ENCODE measurements at regions not wholly inside any gene's neighbourhood (a gene's known extent, or its start where the extent isn't known, plus 50 kb on each side); places are given as distances from the start of the nearest gene placed in this dataset.

DNA sequence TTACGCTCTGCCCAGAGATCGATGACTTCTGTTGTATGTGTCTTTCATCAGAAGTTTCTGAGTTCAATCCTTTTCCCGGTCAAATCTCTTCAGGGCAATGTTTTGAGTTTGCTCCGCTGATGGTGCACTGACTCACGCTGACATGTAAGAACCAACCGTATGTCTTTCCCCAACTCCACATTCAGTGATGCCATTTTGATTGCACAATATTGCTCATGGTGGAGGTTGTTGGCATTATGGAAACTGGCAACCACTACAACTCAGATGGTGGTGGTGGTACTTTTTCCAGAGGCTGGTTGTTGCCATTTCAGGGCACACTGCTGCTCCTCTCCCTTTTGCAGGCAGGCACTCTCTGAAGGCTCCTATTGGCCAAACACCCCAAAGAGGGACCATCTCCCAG is 751.5 kb downstream of the DCDC2C start:
- Mint-ChIP-seq H3K4me1 (ENCODE audit: low read depth) (peaks cover 4% of the 10 kb centered on the region), H3K27ac (ENCODE audit: unreplicated experiment) (no peak overlapping the region), H3K9me3 (ENCODE audit: low read depth) (peaks cover 2% of the 10 kb centered on the region), H3K4me3 (ENCODE audit: unreplicated experiment) (no peak overlapping the region), H3K36me3 (ENCODE audit: low read depth) (no peaks in the 10 kb centered on the region), H3K27me3 (ENCODE audit: low read depth) (no peaks in the 10 kb centered on the region)
- no peak for DNase-seq (ENCODE audit: low spot score)
- TF ChIP-seq, protein P1, sequence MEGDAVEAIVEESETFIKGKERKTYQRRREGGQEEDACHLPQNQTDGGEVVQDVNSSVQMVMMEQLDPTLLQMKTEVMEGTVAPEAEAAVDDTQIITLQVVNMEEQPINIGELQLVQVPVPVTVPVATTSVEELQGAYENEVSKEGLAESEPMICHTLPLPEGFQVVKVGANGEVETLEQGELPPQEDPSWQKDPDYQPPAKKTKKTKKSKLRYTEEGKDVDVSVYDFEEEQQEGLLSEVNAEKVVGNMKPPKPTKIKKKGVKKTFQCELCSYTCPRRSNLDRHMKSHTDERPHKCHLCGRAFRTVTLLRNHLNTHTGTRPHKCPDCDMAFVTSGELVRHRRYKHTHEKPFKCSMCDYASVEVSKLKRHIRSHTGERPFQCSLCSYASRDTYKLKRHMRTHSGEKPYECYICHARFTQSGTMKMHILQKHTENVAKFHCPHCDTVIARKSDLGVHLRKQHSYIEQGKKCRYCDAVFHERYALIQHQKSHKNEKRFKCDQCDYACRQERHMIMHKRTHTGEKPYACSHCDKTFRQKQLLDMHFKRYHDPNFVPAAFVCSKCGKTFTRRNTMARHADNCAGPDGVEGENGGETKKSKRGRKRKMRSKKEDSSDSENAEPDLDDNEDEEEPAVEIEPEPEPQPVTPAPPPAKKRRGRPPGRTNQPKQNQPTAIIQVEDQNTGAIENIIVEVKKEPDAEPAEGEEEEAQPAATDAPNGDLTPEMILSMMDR (IDR thresholded peaks at IDR 0.05), result no peak

DNA sequence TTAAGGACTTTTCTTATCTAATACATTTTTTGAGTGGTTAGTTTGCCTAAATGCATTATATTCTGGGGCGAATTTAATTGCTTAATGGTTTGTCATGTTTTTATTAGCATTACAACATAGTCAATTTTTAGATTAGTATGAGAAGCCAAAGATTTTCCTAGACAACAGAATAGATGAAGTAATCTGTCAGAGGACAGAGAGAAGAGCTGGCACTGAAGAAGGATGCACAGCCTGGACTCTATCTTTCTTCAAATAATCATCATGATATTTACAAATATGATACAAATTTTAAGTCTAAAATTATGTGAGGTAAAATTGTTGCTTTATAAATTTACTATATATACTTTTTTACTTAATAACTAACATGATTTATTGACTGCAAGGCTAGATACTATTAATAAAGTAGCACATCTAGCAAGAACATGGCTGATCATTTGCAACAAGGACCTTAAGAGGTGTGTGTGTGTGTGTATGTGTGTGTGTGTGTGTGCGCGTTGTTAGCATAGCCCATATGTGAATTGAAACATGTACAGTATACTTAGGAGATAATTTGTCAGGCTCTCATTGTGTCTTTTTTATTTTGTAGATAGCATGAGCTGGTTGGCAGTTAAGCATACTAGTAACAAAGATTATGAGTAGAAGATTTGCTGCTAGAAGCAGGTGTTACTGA is 752.2 kb downstream of the DCDC2C start:
- Mint-ChIP-seq H3K4me1 (ENCODE audit: low read depth) (peaks cover 4% of the 10 kb centered on the region), H3K27me3 (ENCODE audit: low read depth) (no peaks in the 10 kb centered on the region), H3K27ac (ENCODE audit: unreplicated experiment) (no peak overlapping the region), H3K9me3 (ENCODE audit: low read depth) (peaks cover 2% of the 10 kb centered on the region), H3K4me3 (ENCODE audit: unreplicated experiment) (no peak overlapping the region), H3K36me3 (ENCODE audit: low read depth) (no peaks in the 10 kb centered on the region)
- TF ChIP-seq, protein P1 (IDR thresholded peaks at IDR 0.05), result no peak
- no peak for DNase-seq (ENCODE audit: low spot score)

DNA sequence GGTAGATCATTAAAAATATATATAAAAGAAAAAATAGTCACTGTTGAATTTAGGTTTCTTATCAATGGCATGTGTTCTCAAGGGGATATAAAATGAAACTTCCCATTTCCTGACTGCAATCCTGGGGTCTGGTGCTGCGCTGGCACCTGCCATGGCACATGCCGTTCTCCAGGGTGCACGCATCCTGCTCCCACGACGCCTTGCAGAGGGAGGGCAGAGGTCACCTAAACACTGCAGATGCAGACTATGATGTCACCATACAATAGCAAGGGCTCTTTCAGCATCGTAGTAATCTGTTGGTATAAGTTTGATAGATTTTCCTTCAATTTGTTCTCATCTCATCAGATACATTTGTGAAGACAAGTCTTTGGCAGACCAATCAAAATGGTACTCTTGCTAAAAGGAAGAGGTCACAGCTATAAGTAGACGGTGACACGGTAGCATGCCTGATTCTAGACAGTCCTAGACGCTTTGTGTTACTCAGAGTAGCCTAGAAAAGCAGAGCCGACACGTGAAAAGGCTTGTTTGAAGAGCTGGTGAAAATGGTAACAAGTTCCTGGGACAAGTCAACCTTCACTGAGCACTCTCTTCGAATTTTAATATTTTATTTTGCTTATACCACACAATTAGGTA is 761.4 kb downstream of the DCDC2C start:
- TF ChIP-seq, protein P1 (IDR thresholded peaks at IDR 0.05), result no peak
- Mint-ChIP-seq H3K9me3 (ENCODE audit: low read depth) (peaks cover 3% of the 10 kb centered on the region), H3K27ac (ENCODE audit: unreplicated experiment) (no peak overlapping the region), H3K4me1 (ENCODE audit: low read depth) (peaks cover 11% of the 10 kb centered on the region), H3K4me3 (ENCODE audit: unreplicated experiment) (no peak overlapping the region), H3K27me3 (ENCODE audit: low read depth) (no peaks in the 10 kb centered on the region), H3K36me3 (ENCODE audit: low read depth) (peaks cover 2% of the 10 kb centered on the region)
- no peak for DNase-seq (ENCODE audit: low spot score)

DNA sequence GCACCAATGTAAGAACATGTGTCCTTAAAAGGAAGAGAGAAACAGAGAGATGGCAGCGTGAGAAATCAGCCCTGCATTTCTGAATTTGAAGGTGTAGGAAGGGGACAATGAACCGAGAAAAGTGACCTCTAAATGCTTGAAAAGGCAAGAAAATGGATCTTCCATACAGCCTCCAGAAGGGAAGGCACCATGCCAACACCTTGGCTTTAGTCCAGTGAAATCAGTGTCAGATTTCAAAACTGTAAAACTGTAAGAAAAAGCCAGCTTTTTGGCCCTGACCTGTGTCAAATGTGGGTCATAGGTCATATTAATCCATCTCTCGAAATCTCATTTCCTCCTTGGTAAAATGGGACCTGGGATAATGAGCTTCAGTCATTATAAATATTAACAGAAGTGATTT is 762.3 kb downstream of the DCDC2C start:
- Mint-ChIP-seq H3K9me3 (ENCODE audit: low read depth) (peaks cover 3% of the 10 kb centered on the region), H3K36me3 (ENCODE audit: low read depth) (peaks cover 2% of the 10 kb centered on the region), H3K4me1 (ENCODE audit: low read depth) (peaks cover 11% of the 10 kb centered on the region), H3K4me3 (ENCODE audit: unreplicated experiment) (no peak overlapping the region), H3K27me3 (ENCODE audit: low read depth) (no peaks in the 10 kb centered on the region), H3K27ac (ENCODE audit: unreplicated experiment) (no peak overlapping the region)
- DNase-seq (ENCODE audit: low spot score), result no peak
- TF ChIP-seq, protein P1 (IDR thresholded peaks at IDR 0.05), result no peak

DNA sequence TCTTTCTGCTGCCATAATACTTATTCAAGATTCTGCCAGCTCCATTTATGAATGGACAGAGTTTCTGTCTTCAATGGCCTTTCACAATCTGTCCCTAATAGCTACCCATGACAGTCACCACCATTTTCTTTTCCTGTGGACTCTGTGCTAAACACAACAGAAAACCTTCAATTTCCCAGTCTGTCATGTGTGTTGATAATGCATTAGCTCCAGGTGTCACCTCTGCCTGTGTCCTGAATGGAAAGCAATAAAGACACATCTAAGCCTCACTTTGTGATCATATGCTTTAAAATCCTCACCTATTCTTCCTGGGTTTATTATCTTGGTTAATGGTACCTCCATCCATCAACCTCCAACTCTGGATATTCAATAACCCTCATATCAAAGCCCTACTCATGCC is 772.2 kb downstream of the DCDC2C start:
- peaks cover 2% of the 10 kb centered on the region for H3K9me3 Mint-ChIP-seq (ENCODE audit: low read depth)
- no peaks in the 10 kb centered on the region for H3K36me3 Mint-ChIP-seq (ENCODE audit: low read depth)
- H3K27ac Mint-ChIP-seq (ENCODE audit: unreplicated experiment), result no peak overlapping the region
- no peak overlapping the region for H3K4me3 Mint-ChIP-seq (ENCODE audit: unreplicated experiment)
- no peaks in the 10 kb centered on the region for H3K27me3 Mint-ChIP-seq (ENCODE audit: low read depth)
- peaks cover 5% of the 10 kb centered on the region for H3K4me1 Mint-ChIP-seq (ENCODE audit: low read depth)
- TF ChIP-seq, protein P1 (IDR thresholded peaks at IDR 0.05), result no peak
- no peak for DNase-seq (ENCODE audit: low spot score)
